Spleen (tissue), 11 donors: ENCODE measurements at regions not wholly inside any gene's neighbourhood (a gene's known extent, or its start where the extent isn't known, plus 50 kb on each side); places are given as distances from the start of the nearest gene placed in this dataset.

Experiments
- DNase-seq: peaks from one replicate; pipeline ENCODE4 v3.0.0-alpha.2; 2020
- H3K27ac ChIP-seq, 8 donors: fragments of 200-600 bp; sonication (generic) in 7 of 8; 1 replicate in 4 of 8; 2 replicates in 4 of 8; pipeline versions ENCODE4 v1.5.0 to v1.8.0; 2016 to 2021; ENCODE audit warnings: inconsistent platforms in 4 of 8, mild to moderate bottlenecking in 4 of 8, moderate library complexity in 1 of 8
- H3K27me3 ChIP-seq, 7 donors: fragments of 200-600 bp; sonication (generic) in 6 of 7; replicated peaks in 1 of 7; 1 replicate in 4 of 7; 2 replicates in 3 of 7; pipeline versions ENCODE4 v1.5.0 to v1.8.0; 2016 to 2021; ENCODE audit warnings: inconsistent platforms in 3 of 7, mild to moderate bottlenecking in 1 of 7
- H3K36me3 ChIP-seq, 6 donors: fragments of 200-600 bp; sonication (generic) in 5 of 6; 1 replicate in 4 of 6; 2 replicates in 2 of 6; pipeline versions ENCODE4 v1.5.0 to v1.8.0; 2016 to 2021; ENCODE audit warnings: inconsistent platforms in 2 of 6
- H3K4me1 ChIP-seq, 6 donors: fragments of 200-600 bp; sonication (generic) in 5 of 6; 1 replicate in 3 of 6; 2 replicates in 3 of 6; pipeline versions ENCODE4 v1.5.0 to v1.8.0; 2016 to 2021; ENCODE audit warnings: inconsistent platforms in 3 of 6
- H3K4me3 ChIP-seq, 8 donors: fragments of 200-600 bp; sonication (generic) in 7 of 8; 1 replicate in 4 of 8; 2 replicates in 4 of 8; pipeline versions ENCODE4 v1.5.0 to v1.8.0; 2016 to 2021; ENCODE audit warnings: inconsistent platforms in 4 of 8, mild to moderate bottlenecking in 4 of 8, moderate library complexity in 2 of 8
- H3K9me3 ChIP-seq, 8 donors: fragments of 200-600 bp; sonication (generic) in 7 of 8; 1 replicate in 4 of 8; 2 replicates in 4 of 8; pipeline versions ENCODE4 v1.5.0 to v1.8.0; 2016 to 2021; ENCODE audit warnings: inconsistent platforms in 4 of 8
- POLR2A ChIP-seq, 3 donors: fragments of 450-650 bp; IDR thresholded peaks; one replicate each; pipeline ENCODE4 v1.5.1; 2017; ENCODE audit warnings: antibody characterized with exemption in 3 of 3, mild to moderate bottlenecking in 1 of 3
- POLR2AphosphoS5 ChIP-seq, 3 donors: sonication (generic); formaldehyde crosslinking; IDR thresholded peaks; one replicate each; pipeline ENCODE4 v1.5.1; 2017; ENCODE audit warnings: antibody characterized with exemption in 3 of 3
- WGBS, 5 donors: extraction: QIAGEN DNeasy Blood & Tissue Kit in 3 of 5; methylation state at CpG; one replicate each; pipeline versions ENCODE4 v1.1.5 to v1.1.7; 2013 to 2018; 5-methylcytosine and 5-hydroxymethylcytosine counted together
- intact Hi-C: fragments of 100-400 bp; cut with DNase I; formaldehyde crosslinking; loops from one replicate; pipeline ENCODE4 v1.15.0; 2023; ENCODE audit warnings: low total_unique reads
- TF ChIP-seq, protein P1 (sequence below), 11 experiments: fragments of 200-600 bp in 7 of 11; fragments of 450-650 bp in 4 of 11; sonication (generic) in 4 of 11; IDR thresholded peaks in 8 of 11; conservative IDR thresholded peaks in 3 of 11; 1 replicate in 7 of 11; 2 replicates in 4 of 11; pipeline versions ENCODE4 v1.4.0 to v1.8.0; 2016 to 2021; ENCODE audit warnings: antibody characterized with exemption in 11 of 11, inconsistent platforms in 4 of 11, mild to moderate bottlenecking in 1 of 11
- donor health status: healthy with polysubstance abuse.
- donor health status: DM: no; HTN: no; CAD: no; lungs with moderate emphysema.
- donor health status: DM: no; HTN: no; CAD: no.
- donor health status: Bipolar disorder and iron deficiency.
- donor health status: healthy.
- donor health status: DM: no; HTN: no; CAD: no.
- donor health status: DM: yes; HTN: yes; CAD: no.

DNA sequence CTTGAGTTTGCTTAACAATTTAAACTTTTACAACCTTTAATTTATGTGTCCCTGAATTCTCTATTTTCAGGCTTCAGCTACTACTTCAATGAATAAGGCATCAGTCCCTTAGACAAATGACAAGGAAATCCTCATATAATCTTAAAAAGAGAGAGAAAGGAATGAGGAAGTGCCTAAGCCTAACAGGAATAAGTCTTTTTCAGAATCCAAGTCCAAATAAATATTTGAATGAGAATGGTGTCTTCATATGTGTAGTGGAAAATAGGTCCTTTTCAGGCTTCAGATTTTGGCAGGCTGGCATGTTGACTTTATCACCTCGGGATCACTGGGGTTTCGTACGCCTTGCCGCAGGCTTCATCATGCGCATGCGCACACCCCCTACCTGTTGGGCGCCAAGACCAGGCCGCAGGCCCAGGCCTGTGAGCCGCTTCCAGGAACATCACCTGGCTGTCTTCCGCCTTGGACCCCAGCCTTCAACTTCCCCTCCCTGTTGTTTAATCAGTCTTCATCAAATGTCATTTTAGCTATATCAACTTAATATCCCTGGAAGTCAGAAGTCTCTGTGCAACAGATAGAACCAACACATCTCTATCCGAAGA is 334.5 kb downstream of the SOX2 start:
- TF ChIP-seq POLR2AphosphoS5 (IDR thresholded peaks at IDR 0.05) (no peak), POLR2A (IDR thresholded peaks at IDR 0.05) (no peak)
- TF ChIP-seq, protein P1, sequence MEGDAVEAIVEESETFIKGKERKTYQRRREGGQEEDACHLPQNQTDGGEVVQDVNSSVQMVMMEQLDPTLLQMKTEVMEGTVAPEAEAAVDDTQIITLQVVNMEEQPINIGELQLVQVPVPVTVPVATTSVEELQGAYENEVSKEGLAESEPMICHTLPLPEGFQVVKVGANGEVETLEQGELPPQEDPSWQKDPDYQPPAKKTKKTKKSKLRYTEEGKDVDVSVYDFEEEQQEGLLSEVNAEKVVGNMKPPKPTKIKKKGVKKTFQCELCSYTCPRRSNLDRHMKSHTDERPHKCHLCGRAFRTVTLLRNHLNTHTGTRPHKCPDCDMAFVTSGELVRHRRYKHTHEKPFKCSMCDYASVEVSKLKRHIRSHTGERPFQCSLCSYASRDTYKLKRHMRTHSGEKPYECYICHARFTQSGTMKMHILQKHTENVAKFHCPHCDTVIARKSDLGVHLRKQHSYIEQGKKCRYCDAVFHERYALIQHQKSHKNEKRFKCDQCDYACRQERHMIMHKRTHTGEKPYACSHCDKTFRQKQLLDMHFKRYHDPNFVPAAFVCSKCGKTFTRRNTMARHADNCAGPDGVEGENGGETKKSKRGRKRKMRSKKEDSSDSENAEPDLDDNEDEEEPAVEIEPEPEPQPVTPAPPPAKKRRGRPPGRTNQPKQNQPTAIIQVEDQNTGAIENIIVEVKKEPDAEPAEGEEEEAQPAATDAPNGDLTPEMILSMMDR (IDR thresholded peaks at IDR 0.05 in 8 of 11, conservative IDR thresholded peaks at IDR 0.05 in 3 of 11), result no peak
- Histone ChIP-seq H3K4me3 (no peak overlapping the region), H3K27ac (no peak overlapping the region), H3K9me3 (peaks cover 0 to 11% (median 2%) of the 10 kb centered on the region in 8 donors), H3K27me3 (no peaks in the 10 kb centered on the region), H3K4me1 (no peaks in the 10 kb centered on the region), H3K36me3 (no peaks in the 10 kb centered on the region)
- DNase-seq, result no peak
- intact Hi-C loops, result no loop called here
- 82 to 91% (median 85%) methylated on average over 11 of the region's 11 CpGs for WGBS, 5 donors

DNA sequence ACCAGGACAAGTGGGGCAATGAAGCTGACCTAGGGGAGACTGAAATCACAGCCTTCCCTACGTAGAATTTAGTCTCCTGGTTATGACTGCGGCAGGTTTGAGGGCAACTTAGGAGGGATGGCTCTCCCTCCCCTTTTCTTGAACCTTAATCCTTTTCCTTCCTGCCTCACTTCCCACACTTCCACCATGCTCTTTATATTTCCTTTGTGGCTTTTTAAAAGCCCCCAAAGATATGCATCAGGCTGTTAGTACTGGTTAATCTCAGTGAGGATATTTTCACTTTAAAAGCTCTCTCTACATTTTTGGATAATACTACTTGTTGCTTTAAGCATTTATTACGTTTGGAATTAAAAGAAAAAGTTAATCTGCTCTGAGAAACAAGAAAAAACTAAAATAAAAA is 339.2 kb downstream of the SOX2 start:
- no peak overlapping the region for H3K4me3 ChIP-seq
- H3K27me3 ChIP-seq, result no peaks in the 10 kb centered on the region
- no peaks in the 10 kb centered on the region for H3K4me1 ChIP-seq
- no peak for DNase-seq
- H3K27ac ChIP-seq, result no peak overlapping the region
- TF ChIP-seq, protein P1 (IDR thresholded peaks at IDR 0.05 in 8 of 11, conservative IDR thresholded peaks at IDR 0.05 in 3 of 11), result no peak
- no peak for TF ChIP-seq POLR2A (IDR thresholded peaks at IDR 0.05)
- no peak for TF ChIP-seq POLR2AphosphoS5 (IDR thresholded peaks at IDR 0.05)
- H3K9me3 ChIP-seq, result no peaks in the 10 kb centered on the region
- intact Hi-C loops, result no loop called here
- WGBS, 5 donors, result 14 to 27% (median 21%) methylated on average over 3 of the region's 3 CpGs
- no peaks in the 10 kb centered on the region for H3K36me3 ChIP-seq

DNA sequence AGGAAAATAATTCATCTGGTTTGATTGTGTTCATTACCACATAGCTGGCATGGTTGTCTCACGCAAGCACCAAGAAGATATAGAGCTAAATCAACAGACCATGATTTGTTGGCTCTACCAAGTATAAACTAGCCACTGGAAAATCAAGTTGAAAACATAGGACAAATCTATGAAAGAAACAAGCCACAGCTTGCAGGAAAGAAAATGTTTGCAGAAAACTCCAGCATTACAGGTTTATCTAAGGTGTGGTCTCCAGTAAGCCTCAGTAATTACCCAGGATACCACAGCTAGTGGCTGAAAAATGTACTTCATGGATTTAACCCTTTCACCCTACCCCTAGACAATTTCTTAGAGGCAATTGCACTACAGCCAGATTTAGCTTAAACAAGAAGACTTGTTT is 340.6 kb downstream of the SOX2 start:
- Histone ChIP-seq H3K27me3 (no peaks in the 10 kb centered on the region), H3K4me3 (no peak overlapping the region), H3K4me1 (no peaks in the 10 kb centered on the region), H3K27ac (no peak overlapping the region), H3K9me3 (no peaks in the 10 kb centered on the region), H3K36me3 (no peaks in the 10 kb centered on the region)
- WGBS, 5 donors, result 92 to 97% (median 94%) methylated on average over 1 of the region's 1 CpG
- no peak for TF ChIP-seq POLR2AphosphoS5 (IDR thresholded peaks at IDR 0.05)
- TF ChIP-seq POLR2A (IDR thresholded peaks at IDR 0.05), result no peak
- TF ChIP-seq, protein P1 (IDR thresholded peaks at IDR 0.05 in 8 of 11, conservative IDR thresholded peaks at IDR 0.05 in 3 of 11), result no peak
- no peak for DNase-seq
- intact Hi-C loops, result no loop called here

DNA sequence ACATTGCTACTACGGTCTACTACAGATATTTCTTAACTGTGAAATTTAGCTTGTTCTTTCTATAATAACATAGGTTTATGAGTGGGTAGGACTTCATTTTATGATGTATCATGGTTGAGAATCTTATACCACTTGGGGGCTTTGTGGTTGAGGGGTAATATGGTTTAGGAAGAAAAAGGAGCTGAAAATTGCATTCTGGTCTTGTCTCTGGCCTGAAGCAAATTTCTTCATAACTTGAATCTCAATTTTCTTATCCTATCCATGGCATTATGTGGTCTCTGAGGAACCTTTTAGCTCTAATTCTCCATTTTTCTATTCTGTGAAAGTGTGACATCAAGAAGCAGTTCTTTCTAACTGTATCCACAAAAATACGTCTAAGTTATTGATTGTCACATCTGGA is 341.0 kb downstream of the SOX2 start:
- no peak overlapping the region for H3K27ac ChIP-seq
- intact Hi-C loops, result no loop called here
- no peak for TF ChIP-seq POLR2AphosphoS5 (IDR thresholded peaks at IDR 0.05)
- no peak for TF ChIP-seq POLR2A (IDR thresholded peaks at IDR 0.05)
- TF ChIP-seq, protein P1 (IDR thresholded peaks at IDR 0.05 in 8 of 11, conservative IDR thresholded peaks at IDR 0.05 in 3 of 11), result no peak
- H3K9me3 ChIP-seq, result no peaks in the 10 kb centered on the region
- no peak overlapping the region for H3K4me3 ChIP-seq
- no peaks in the 10 kb centered on the region for H3K27me3 ChIP-seq
- no peak for DNase-seq
- WGBS, 5 donors, result 86 to 97% (median 93%) methylated on average over 2 of the region's 2 CpGs
- no peaks in the 10 kb centered on the region for H3K36me3 ChIP-seq
- no peaks in the 10 kb centered on the region for H3K4me1 ChIP-seq
